Fibroblast of lung (primary cell): ENCODE measurements at regions not wholly inside any gene's neighbourhood (a gene's known extent, or its start where the extent isn't known, plus 50 kb on each side); places are given as distances from the start of the nearest gene placed in this dataset.

ENCODE experiments used
- DNase-seq, 2 donors: peaks; one replicate each; pipeline versions ENCODE4 v3.0.0 to v3.0.0-alpha.2; 2010; ENCODE audit warnings: low read depth in 2 of 2
- H2AFZ ChIP-seq: 2 replicates; pipeline ENCODE4 v1.5.1; 2012; ENCODE audit warnings: low read length, control low read depth, inconsistent platforms
- H3K27ac ChIP-seq: 2 replicates; pipeline ENCODE4 v1.5.1; 2011; ENCODE audit warnings: low read length, control low read depth; ENCODE audit not compliant: insufficient read depth
- H3K27me3 ChIP-seq: 2 replicates; pipeline ENCODE4 v1.5.1; 2011; ENCODE audit warnings: mild to moderate bottlenecking, low read length; ENCODE audit not compliant: control insufficient read depth, insufficient read depth
- H3K36me3 ChIP-seq: 2 replicates; pipeline ENCODE4 v1.5.1; 2011; ENCODE audit warnings: low read length; ENCODE audit not compliant: control insufficient read depth, insufficient read depth
- H3K4me1 ChIP-seq: 2 replicates; pipeline ENCODE4 v1.5.1; 2011; ENCODE audit warnings: low read length; ENCODE audit not compliant: control insufficient read depth, insufficient read depth; ENCODE audit errors: extremely low read depth
- H3K4me2 ChIP-seq: 2 replicates; pipeline ENCODE4 v1.5.1; 2011; ENCODE audit warnings: low read length, control low read depth; ENCODE audit not compliant: insufficient read depth; ENCODE audit errors: extremely low read depth
- H3K4me3 ChIP-seq, 4 experiments: fragments of 200-600 bp in 1 of 4; sonication (generic) in 1 of 4; replicated peaks in 1 of 4; 2 replicates each; pipeline ENCODE4 v1.5.1; 2011 to 2016; ENCODE audit warnings: low read length in 4 of 4, low read depth in 3 of 4, mild to moderate bottlenecking in 3 of 4, control low read depth in 2 of 4, inconsistent platforms in 1 of 4, mixed read lengths in 1 of 4; ENCODE audit not compliant: insufficient read depth in 1 of 4; ENCODE audit errors: control extremely low read depth in 1 of 4
- H3K79me2 ChIP-seq: 2 replicates; pipeline ENCODE4 v1.5.1; 2012; ENCODE audit warnings: mild to moderate bottlenecking, low read length, inconsistent platforms; ENCODE audit not compliant: control insufficient read depth, insufficient read depth
- H3K9ac ChIP-seq: 2 replicates; pipeline ENCODE4 v1.5.1; 2011; ENCODE audit warnings: mild to moderate bottlenecking, low read length, control low read depth; ENCODE audit not compliant: insufficient read depth
- H3K9me3 ChIP-seq: 2 replicates; pipeline ENCODE4 v1.5.1; 2012; ENCODE audit warnings: low read depth, low read length; ENCODE audit not compliant: control insufficient read depth, insufficient read depth
- H4K20me1 ChIP-seq: 2 replicates; pipeline ENCODE4 v1.5.1; 2011; ENCODE audit warnings: low read length; ENCODE audit not compliant: control insufficient read depth, insufficient read depth; ENCODE audit errors: extremely low read depth
- CTCF ChIP-seq, 2 donors: IDR thresholded peaks in 1 of 2; conservative IDR thresholded peaks in 1 of 2; 1 replicate in 1 of 2; 2 replicates in 1 of 2; pipeline ENCODE4 v1.5.1; 2011 to 2012; ENCODE audit warnings: low read length in 2 of 2, control low read depth in 1 of 2, inconsistent platforms in 1 of 2, low read depth in 1 of 2, mild to moderate bottlenecking in 1 of 2
- EZH2 ChIP-seq: IDR thresholded peaks from 2 replicates; pipeline ENCODE4 v1.5.1; 2012; ENCODE audit warnings: low read length, control low read depth, mild to moderate bottlenecking; ENCODE audit errors: missing control alignments

DNA sequence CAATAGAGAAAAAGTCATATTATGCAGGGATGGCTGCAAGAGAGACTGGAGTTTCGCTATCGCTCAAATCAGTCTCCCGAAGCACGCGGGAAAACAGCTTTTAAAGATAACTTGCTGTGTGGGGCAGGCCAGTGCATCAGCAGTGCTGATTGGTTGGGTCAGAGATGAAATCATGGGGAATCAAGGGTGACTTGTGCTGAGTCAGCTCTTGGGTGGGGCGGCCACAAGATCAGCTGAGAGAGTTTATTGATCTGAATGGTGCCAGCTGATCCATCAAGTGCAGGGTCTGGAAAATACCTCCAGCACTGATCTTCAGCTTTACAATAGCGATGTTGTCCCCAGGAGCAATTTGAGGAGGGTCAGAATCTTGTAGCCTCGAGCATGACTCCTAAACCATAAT, 430.5 kb downstream of the RBFOX1 start:
- Histone ChIP-seq H3K4me3 (no peak overlapping the region), H3K4me1 (no peaks in the 10 kb centered on the region), H3K79me2 (no peaks in the 10 kb centered on the region), H3K9ac (no peak overlapping the region), H3K27ac (no peak overlapping the region), H4K20me1 (no peaks in the 10 kb centered on the region), H3K9me3 (no peaks in the 10 kb centered on the region), H3K36me3 (no peaks in the 10 kb centered on the region), H2AFZ (no peak overlapping the region), H3K27me3 (no peaks in the 10 kb centered on the region), H3K4me2 (no peak overlapping the region)
- no peak for TF ChIP-seq CTCF (conservative IDR thresholded peaks at IDR 0.05 in 1 of 2, IDR thresholded peaks at IDR 0.05 in 1 of 2; ENCODE audit: low read depth in 1 of 2, low read length in 2 of 2)
- no peak for TF ChIP-seq EZH2
- no peak for DNase-seq
